ENCODE measurements at regions not wholly inside any gene's neighbourhood (a gene's known extent, or its start where the extent isn't known, plus 50 kb on each side); places are given as distances from the start of the nearest gene placed in this dataset.

- TF ChIP-seq, protein P1, sequence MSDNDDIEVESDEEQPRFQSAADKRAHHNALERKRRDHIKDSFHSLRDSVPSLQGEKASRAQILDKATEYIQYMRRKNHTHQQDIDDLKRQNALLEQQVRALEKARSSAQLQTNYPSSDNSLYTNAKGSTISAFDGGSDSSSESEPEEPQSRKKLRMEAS (IDR thresholded peaks at IDR 0.05; ENCODE audit: insufficient read depth, insufficient read length), result no peak
- no peak for TF ChIP-seq POLR2A (IDR thresholded peaks at IDR 0.05; ENCODE audit: low read depth, low read length)
Measured at GRCh38 chr6:105561486-105561885, 158.6 kb upstream of the PREP start.
